ENCODE measurements at regions not wholly inside any gene's neighbourhood (a gene's known extent, or its start where the extent isn't known, plus 50 kb on each side); places are given as distances from the start of the nearest gene placed in this dataset.
"Not testable (repeated sequence)": the region's sequence is repeated elsewhere in the genome, so short reads cannot be mapped to it uniquely, and the experiment has no call there.

- DNase-seq: no peak
Observed at GRCh38 chr6:92011681-92012245, 1407.6 kb downstream of the EPHA7 start.

- DNase-seq: no peak
Observed at GRCh38 chr6:92008757-92009502, 1410.4 kb downstream of the EPHA7 start.

- DNase-seq: no peak
Observed at GRCh38 chr6:92000112-92000511, 1413.2 kb upstream of the MAP3K7 start.

GRCh38 chr6:91994787-91995186 lies 1407.9 kb upstream of the MAP3K7 start:
- no peak for DNase-seq

- no peak for DNase-seq
Observed at GRCh38 chr6:91982559-91982958, 1395.7 kb upstream of the MAP3K7 start.

- no peak for DNase-seq
Observed at GRCh38 chr6:91976797-91977196, 1389.9 kb upstream of the MAP3K7 start.

GRCh38 chr6:91970700-91971099 lies 1383.8 kb upstream of the MAP3K7 start:
- DNase-seq: no peak

GRCh38 chr6:91965872-91966271 lies 1379.0 kb upstream of the MAP3K7 start:
- DNase-seq: no peak

GRCh38 chr6:91961671-91962070 lies 1374.8 kb upstream of the MAP3K7 start:
- DNase-seq: no peak

- DNase-seq: no peak
Observed at GRCh38 chr6:91961236-91961635, 1374.4 kb upstream of the MAP3K7 start.

GRCh38 chr6:91941838-91942237 lies 1355.0 kb upstream of the MAP3K7 start:
- no peak for DNase-seq

- DNase-seq: no peak
Observed at GRCh38 chr6:91940801-91941200, 1353.9 kb upstream of the MAP3K7 start.

GRCh38 chr6:91926827-91927226 lies 1340.0 kb upstream of the MAP3K7 start:
- no peak for DNase-seq

GRCh38 chr6:91926361-91926760 lies 1339.5 kb upstream of the MAP3K7 start:
- DNase-seq: no peak

- DNase-seq: no peak
Observed at GRCh38 chr6:91911945-91912344, 1325.1 kb upstream of the MAP3K7 start.

- no peak for DNase-seq
Observed at GRCh38 chr6:91904586-91905164, 1317.8 kb upstream of the MAP3K7 start.

- DNase-seq: no peak
Observed at GRCh38 chr6:91895599-91896285, 1308.9 kb upstream of the MAP3K7 start.

GRCh38 chr6:91886183-91886795 lies 1299.4 kb upstream of the MAP3K7 start:
- DNase-seq: no peak

- not testable (repeated sequence) for DNase-seq
Observed at GRCh38 chr6:91881791-91882190, 1294.9 kb upstream of the MAP3K7 start.

- no peak for DNase-seq
Observed at GRCh38 chr6:91879386-91879995, 1292.6 kb upstream of the MAP3K7 start.

GRCh38 chr6:91877994-91878393 lies 1291.1 kb upstream of the MAP3K7 start:
- DNase-seq: no peak

- DNase-seq: no peak
Observed at GRCh38 chr6:91874971-91875370, 1288.1 kb upstream of the MAP3K7 start.
